ENCODE measurements at regions not wholly inside any gene's neighbourhood (a gene's known extent, or its start where the extent isn't known, plus 50 kb on each side); places are given as distances from the start of the nearest gene placed in this dataset.

DNA sequence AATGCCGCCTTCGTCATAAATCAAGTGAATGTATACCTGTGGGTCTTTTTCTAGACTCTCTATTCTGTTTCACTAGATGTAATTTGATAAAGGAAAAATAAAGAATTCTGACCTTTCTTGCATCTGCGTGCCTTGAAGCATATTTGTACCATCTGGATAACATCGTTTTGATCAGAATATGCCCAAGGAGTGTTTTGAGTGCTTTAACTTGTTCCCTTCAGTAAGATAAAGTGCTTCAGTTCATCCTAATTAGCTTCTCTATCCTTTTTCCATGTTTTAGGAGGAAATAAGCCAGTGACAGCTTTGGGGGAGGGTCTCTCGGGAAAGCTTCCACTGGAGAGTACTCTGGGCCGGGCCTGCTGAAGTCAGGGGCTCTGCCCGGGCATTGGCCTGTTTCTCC is 113.5 kb upstream of the DAP start:
- TF ChIP-seq CTCF (IDR thresholded peaks at IDR 0.05) (no peak), POLR2A (IDR thresholded peaks at IDR 0.05) (no peak), EP300 (IDR thresholded peaks at IDR 0.05) (no peak), POLR2AphosphoS5 (IDR thresholded peaks at IDR 0.05) (no peak)
